ENCODE measurements at regions not wholly inside any gene's neighbourhood (a gene's known extent, or its start where the extent isn't known, plus 50 kb on each side); places are given as distances from the start of the nearest gene placed in this dataset.

- DNase-seq: no peak
These were observed 424.6 kb upstream of the SEMA6D start for GRCh38 chr15:47292638-47293190.

GRCh38 chr15:47293466-47294162 lies 423.7 kb upstream of the SEMA6D start:
- DNase-seq: no peak

GRCh38 chr15:47294765-47295259 lies 422.5 kb upstream of the SEMA6D start:
- DNase-seq: no peak

GRCh38 chr15:47296881-47297280 lies 420.4 kb upstream of the SEMA6D start:
- no peak for DNase-seq

GRCh38 chr15:47299846-47300434 lies 417.4 kb upstream of the SEMA6D start:
- no peak for DNase-seq

GRCh38 chr15:47300596-47300995 lies 416.7 kb upstream of the SEMA6D start:
- no peak for DNase-seq

GRCh38 chr15:47301481-47301880 lies 415.8 kb upstream of the SEMA6D start:
- peak; percentile 74 to 80 for DNase-seq

- no peak for DNase-seq
These were observed 412.6 kb upstream of the SEMA6D start for GRCh38 chr15:47304656-47305055.

GRCh38 chr15:47312161-47312560 lies 405.1 kb upstream of the SEMA6D start:
- no peak for DNase-seq

- no peak for DNase-seq
These were observed 390.6 kb upstream of the SEMA6D start for GRCh38 chr15:47326410-47327333.

- DNase-seq: no peak
These were observed 385.4 kb upstream of the SEMA6D start for GRCh38 chr15:47331829-47332393.

- DNase-seq: no peak
These were observed 384.8 kb upstream of the SEMA6D start for GRCh38 chr15:47332481-47332880.

GRCh38 chr15:47333734-47334133 lies 383.6 kb upstream of the SEMA6D start:
- DNase-seq: no peak

- DNase-seq: no peak
These were observed 382.3 kb upstream of the SEMA6D start for GRCh38 chr15:47334805-47335535.

- DNase-seq: no peak
These were observed 380.2 kb upstream of the SEMA6D start for GRCh38 chr15:47337106-47337505.

GRCh38 chr15:47337836-47338235 lies 379.5 kb upstream of the SEMA6D start:
- no peak for DNase-seq

- no peak for DNase-seq
These were observed 378.5 kb upstream of the SEMA6D start for GRCh38 chr15:47338771-47339170.

GRCh38 chr15:47339800-47340570 lies 377.3 kb upstream of the SEMA6D start:
- no peak for DNase-seq

GRCh38 chr15:47340571-47340920 lies 376.8 kb upstream of the SEMA6D start:
- no peak for DNase-seq

GRCh38 chr15:47349179-47349578 lies 368.1 kb upstream of the SEMA6D start:
- DNase-seq: no peak

- DNase-seq: no peak
These were observed 365.8 kb upstream of the SEMA6D start for GRCh38 chr15:47351501-47351900.
